Loucy (cell line): ENCODE measurements at regions not wholly inside any gene's neighbourhood (a gene's known extent, or its start where the extent isn't known, plus 50 kb on each side); places are given as distances from the start of the nearest gene placed in this dataset.

Experiments used
- H2AFZ ChIP-seq: fragments of 200-600 bp; sonication (generic); 2 replicates; pipeline ENCODE4 v1.6.0; 2016; ENCODE audit warnings: antibody characterized with exemption, mild to moderate bottlenecking, low read length, moderate library complexity
- H3F3A ChIP-seq: fragments of 200-600 bp; 2 replicates; pipeline ENCODE4 v1.6.0; 2016; ENCODE audit warnings: antibody characterized with exemption, low read depth, mild to moderate bottlenecking
- H3K27me3 ChIP-seq: fragments of 200-600 bp; sonication (generic); 2 replicates; pipeline ENCODE4 v1.6.1; 2014; ENCODE audit warnings: low read length, mild to moderate bottlenecking; ENCODE audit not compliant: insufficient read depth, poor library complexity, severe bottlenecking
- H3K36me3 ChIP-seq: fragments of 200-600 bp; sonication (generic); 2 replicates; pipeline ENCODE4 v1.6.1; 2016; ENCODE audit warnings: low read length; ENCODE audit not compliant: insufficient read depth
- H3K4me1 ChIP-seq: fragments of 200-600 bp; sonication (generic); 2 replicates; pipeline ENCODE4 v1.5.1; 2014; ENCODE audit warnings: low read length, mild to moderate bottlenecking; ENCODE audit not compliant: insufficient read depth, poor library complexity, severe bottlenecking
- H3K4me2 ChIP-seq: fragments of 200-600 bp; sonication (generic); 2 replicates; pipeline ENCODE4 v1.6.0; 2014; ENCODE audit warnings: antibody characterized with exemption, low read length, low read depth, mild to moderate bottlenecking; ENCODE audit not compliant: poor library complexity, severe bottlenecking
- H3K4me3 ChIP-seq: fragments of 200-600 bp; sonication (generic); 2 replicates; pipeline ENCODE4 v1.5.1; 2014; ENCODE audit warnings: low read length, mild to moderate bottlenecking, mixed read lengths; ENCODE audit not compliant: poor library complexity, severe bottlenecking
- H3K79me2 ChIP-seq: fragments of 200-600 bp; sonication (generic); 2 replicates; pipeline ENCODE4 v1.6.1; 2014; ENCODE audit warnings: low read length; ENCODE audit not compliant: insufficient read depth
- H3K9ac ChIP-seq: fragments of 200-600 bp; sonication (generic); 2 replicates; pipeline ENCODE4 v1.6.0; 2014; ENCODE audit warnings: mild to moderate bottlenecking, low read depth, low read length, moderate library complexity; ENCODE audit not compliant: poor library complexity, severe bottlenecking
- H3K9me2 ChIP-seq: fragments of 200-600 bp; sonication (generic); replicated peaks from 2 replicates; pipeline ENCODE4 v1.6.1; 2016; ENCODE audit warnings: low read depth, low read length, mixed read lengths
- H3K9me3 ChIP-seq: fragments of 200-600 bp; sonication (generic); 2 replicates; pipeline ENCODE4 v1.6.1; 2014; ENCODE audit warnings: mild to moderate bottlenecking, antibody characterized with exemption, low read length, low read depth; ENCODE audit not compliant: insufficient read depth
- H4K20me1 ChIP-seq: fragments of 200-600 bp; sonication (generic); 2 replicates; pipeline ENCODE4 v1.6.0; 2014; ENCODE audit warnings: antibody characterized with exemption, low read length, mild to moderate bottlenecking; ENCODE audit not compliant: insufficient read depth, poor library complexity, severe bottlenecking
- CTCF ChIP-seq: fragments of 200-600 bp; sonication (generic); conservative IDR thresholded peaks from 2 replicates; pipeline ENCODE4 v1.5.1; 2014; ENCODE audit warnings: mild to moderate bottlenecking, antibody characterized with exemption, low read length
- EZH2phosphoT487 ChIP-seq: fragments of 200-600 bp; IDR thresholded peaks from 2 replicates; pipeline ENCODE4 v1.6.1; 2018; ENCODE audit warnings: antibody characterized with exemption, mild to moderate bottlenecking, moderate library complexity, borderline replicate concordance

DNA sequence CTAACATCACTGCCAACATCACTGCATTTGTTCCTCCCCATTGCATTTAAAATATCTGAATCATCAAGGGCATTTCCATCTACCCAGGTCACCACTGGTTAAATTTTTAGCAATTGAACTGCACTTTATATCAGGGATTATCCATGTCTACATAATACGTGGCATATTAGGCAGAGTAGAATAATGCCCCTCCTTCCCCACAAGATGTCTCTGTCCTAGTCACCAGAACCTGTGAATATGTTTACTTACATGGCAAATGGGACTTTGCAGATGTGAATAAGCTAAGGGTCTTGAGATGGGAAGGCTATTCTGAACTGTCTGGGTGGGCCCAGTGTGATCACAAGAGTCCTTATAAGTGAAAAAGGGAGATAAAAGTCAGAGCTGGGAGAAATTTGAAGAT is 181.7 kb upstream of the ARID2 start:
- no peaks in the 10 kb centered on the region for H3K79me2 ChIP-seq
- no peaks in the 10 kb centered on the region for H3K27me3 ChIP-seq
- no peaks in the 10 kb centered on the region for H3K9me2 ChIP-seq
- H3K9me3 ChIP-seq: no peaks in the 10 kb centered on the region
- TF ChIP-seq CTCF (peak; percentile 59), EZH2phosphoT487 (no peak)
- H3K4me1 ChIP-seq: peaks cover 3% of the 10 kb centered on the region
- H3K4me2 ChIP-seq: no peak overlapping the region
- no peaks in the 10 kb centered on the region for H4K20me1 ChIP-seq
- no peak overlapping the region for H2AFZ ChIP-seq
- H3F3A ChIP-seq: no peaks in the 10 kb centered on the region
- H3K4me3 ChIP-seq: no peak overlapping the region
- H3K9ac ChIP-seq: no peak overlapping the region
- no peaks in the 10 kb centered on the region for H3K36me3 ChIP-seq

GRCh38 chr12:45548426-45548825 is 181.1 kb upstream of the ARID2 start:
- Histone ChIP-seq H3F3A (no peaks in the 10 kb centered on the region), H3K4me2 (no peak overlapping the region), H3K36me3 (no peaks in the 10 kb centered on the region), H3K4me3 (no peak overlapping the region), H3K27me3 (no peaks in the 10 kb centered on the region), H3K9me2 (no peaks in the 10 kb centered on the region), H3K79me2 (no peaks in the 10 kb centered on the region), H4K20me1 (no peaks in the 10 kb centered on the region), H2AFZ (no peak overlapping the region), H3K9me3 (no peaks in the 10 kb centered on the region), H3K4me1 (peaks cover 3% of the 10 kb centered on the region), H3K9ac (no peak overlapping the region)
- TF ChIP-seq CTCF (no peak), EZH2phosphoT487 (no peak)

GRCh38 chr12:45549337-45549902 is 180.1 kb upstream of the ARID2 start:
- no peaks in the 10 kb centered on the region for H3K9me2 ChIP-seq
- no peaks in the 10 kb centered on the region for H3K27me3 ChIP-seq
- no peaks in the 10 kb centered on the region for H4K20me1 ChIP-seq
- no peaks in the 10 kb centered on the region for H3K9me3 ChIP-seq
- no peaks in the 10 kb centered on the region for H3K36me3 ChIP-seq
- H3K9ac ChIP-seq: no peak overlapping the region
- peak; percentile 25 for TF ChIP-seq CTCF
- no peak for TF ChIP-seq EZH2phosphoT487
- peaks cover 3% of the 10 kb centered on the region for H3K4me1 ChIP-seq
- H2AFZ ChIP-seq: no peak overlapping the region
- no peak overlapping the region for H3K4me3 ChIP-seq
- H3K4me2 ChIP-seq: no peak overlapping the region
- no peaks in the 10 kb centered on the region for H3F3A ChIP-seq
- no peaks in the 10 kb centered on the region for H3K79me2 ChIP-seq
